ENCODE measurements at regions not wholly inside any gene's neighbourhood (a gene's known extent, or its start where the extent isn't known, plus 50 kb on each side); places are given as distances from the start of the nearest gene placed in this dataset.

DNA sequence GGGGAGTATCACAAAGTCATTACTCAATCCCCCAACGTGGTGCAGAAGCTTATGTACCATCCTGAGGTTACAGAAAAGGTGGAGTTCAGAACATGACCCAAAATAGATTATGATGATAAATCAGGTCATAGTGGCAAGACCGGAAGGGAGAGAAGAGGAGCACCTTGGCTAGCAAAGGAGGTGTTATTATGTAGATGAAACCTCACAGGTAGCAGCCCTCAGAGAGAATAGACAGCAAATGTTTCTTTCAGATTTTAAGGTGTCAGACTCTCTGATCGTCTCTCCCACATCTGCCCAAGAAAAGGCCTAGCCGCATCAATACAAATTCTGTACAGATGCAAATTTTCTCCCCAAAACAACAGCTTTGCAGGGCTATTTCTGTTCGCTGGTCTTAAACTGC lies 88.3 kb upstream of the SEMA3D start:
- TF ChIP-seq, protein P1, sequence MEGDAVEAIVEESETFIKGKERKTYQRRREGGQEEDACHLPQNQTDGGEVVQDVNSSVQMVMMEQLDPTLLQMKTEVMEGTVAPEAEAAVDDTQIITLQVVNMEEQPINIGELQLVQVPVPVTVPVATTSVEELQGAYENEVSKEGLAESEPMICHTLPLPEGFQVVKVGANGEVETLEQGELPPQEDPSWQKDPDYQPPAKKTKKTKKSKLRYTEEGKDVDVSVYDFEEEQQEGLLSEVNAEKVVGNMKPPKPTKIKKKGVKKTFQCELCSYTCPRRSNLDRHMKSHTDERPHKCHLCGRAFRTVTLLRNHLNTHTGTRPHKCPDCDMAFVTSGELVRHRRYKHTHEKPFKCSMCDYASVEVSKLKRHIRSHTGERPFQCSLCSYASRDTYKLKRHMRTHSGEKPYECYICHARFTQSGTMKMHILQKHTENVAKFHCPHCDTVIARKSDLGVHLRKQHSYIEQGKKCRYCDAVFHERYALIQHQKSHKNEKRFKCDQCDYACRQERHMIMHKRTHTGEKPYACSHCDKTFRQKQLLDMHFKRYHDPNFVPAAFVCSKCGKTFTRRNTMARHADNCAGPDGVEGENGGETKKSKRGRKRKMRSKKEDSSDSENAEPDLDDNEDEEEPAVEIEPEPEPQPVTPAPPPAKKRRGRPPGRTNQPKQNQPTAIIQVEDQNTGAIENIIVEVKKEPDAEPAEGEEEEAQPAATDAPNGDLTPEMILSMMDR (IDR thresholded peaks at IDR 0.05) = no peak
- TF ChIP-seq POLR2A (IDR thresholded peaks at IDR 0.05) (no peak), POLR2AphosphoS5 (IDR thresholded peaks at IDR 0.05) (no peak), EP300 (IDR thresholded peaks at IDR 0.05) (no peak)
